GM12865 (cell line): ENCODE measurements at regions not wholly inside any gene's neighbourhood (a gene's known extent, or its start where the extent isn't known, plus 50 kb on each side); places are given as distances from the start of the nearest gene placed in this dataset.
A peak's percentile ranks its signal among the peaks of the same experiment; 100 is the strongest.

Experiments
- DNase-seq: peaks from one replicate; pipeline ENCODE4 v3.0.0; 2010; ENCODE audit warnings: low read depth
- H3K4me3 ChIP-seq: 2 replicates; pipeline ENCODE4 v1.5.1; 2011; ENCODE audit warnings: mild to moderate bottlenecking, low read depth, low read length, control low read depth
- TF ChIP-seq, protein P1 (sequence below): IDR thresholded peaks from 2 replicates; pipeline ENCODE4 v1.5.1; 2011; ENCODE audit warnings: low read length, control low read depth, low read depth, inconsistent platforms; ENCODE audit not compliant: insufficient read depth; ENCODE audit errors: missing control alignments

DNA sequence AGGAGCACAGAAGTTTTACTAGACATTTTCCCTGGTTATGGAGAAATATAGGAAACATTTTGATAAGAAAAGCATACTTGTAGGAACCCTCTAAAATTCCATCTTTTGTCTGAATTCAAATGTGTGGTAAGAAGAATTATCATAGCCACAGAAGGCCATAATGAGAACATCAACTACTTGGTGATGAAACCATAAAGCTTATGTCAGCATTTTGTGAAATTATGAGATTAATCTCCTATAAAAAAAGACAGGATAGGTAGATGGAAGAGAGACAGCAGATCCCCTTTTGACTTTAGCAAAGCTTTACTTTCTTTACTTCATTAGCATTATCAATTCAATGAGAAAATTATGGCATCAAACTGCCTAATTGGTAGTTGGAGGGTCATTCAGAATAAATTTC, 697.0 kb downstream of the IGSF11 start:
- no peak for DNase-seq
- TF ChIP-seq, protein P1, sequence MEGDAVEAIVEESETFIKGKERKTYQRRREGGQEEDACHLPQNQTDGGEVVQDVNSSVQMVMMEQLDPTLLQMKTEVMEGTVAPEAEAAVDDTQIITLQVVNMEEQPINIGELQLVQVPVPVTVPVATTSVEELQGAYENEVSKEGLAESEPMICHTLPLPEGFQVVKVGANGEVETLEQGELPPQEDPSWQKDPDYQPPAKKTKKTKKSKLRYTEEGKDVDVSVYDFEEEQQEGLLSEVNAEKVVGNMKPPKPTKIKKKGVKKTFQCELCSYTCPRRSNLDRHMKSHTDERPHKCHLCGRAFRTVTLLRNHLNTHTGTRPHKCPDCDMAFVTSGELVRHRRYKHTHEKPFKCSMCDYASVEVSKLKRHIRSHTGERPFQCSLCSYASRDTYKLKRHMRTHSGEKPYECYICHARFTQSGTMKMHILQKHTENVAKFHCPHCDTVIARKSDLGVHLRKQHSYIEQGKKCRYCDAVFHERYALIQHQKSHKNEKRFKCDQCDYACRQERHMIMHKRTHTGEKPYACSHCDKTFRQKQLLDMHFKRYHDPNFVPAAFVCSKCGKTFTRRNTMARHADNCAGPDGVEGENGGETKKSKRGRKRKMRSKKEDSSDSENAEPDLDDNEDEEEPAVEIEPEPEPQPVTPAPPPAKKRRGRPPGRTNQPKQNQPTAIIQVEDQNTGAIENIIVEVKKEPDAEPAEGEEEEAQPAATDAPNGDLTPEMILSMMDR = no peak
- no peak overlapping the region for H3K4me3 ChIP-seq

GRCh38 chr3:118347396-118348168, 687.1 kb downstream of the IGSF11 start:
- DNase-seq = no peak
- TF ChIP-seq, protein P1 = no peak
- no peak overlapping the region for H3K4me3 ChIP-seq

DNA sequence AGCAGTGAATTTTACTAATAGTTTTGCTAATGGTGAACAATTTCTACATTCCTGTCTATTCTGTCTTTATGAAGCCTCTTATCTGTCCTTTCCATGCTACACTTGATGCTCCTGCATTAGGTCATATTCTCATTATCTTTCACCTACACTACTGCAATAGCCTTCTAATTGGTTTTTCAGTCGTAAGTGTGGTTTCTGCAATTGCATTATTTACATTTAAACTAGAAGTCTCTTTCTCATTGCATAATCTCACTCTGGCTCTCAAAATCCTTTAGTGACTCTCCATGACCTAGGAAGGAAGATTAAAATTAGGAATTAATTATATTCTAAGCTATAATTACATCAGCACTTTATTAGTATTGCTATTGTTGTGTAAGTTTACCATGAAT, 686.5 kb downstream of the IGSF11 start:
- TF ChIP-seq, protein P1 = no peak
- no peak for DNase-seq
- H3K4me3 ChIP-seq = no peak overlapping the region

GRCh38 chr3:118354556-118354955, 680.1 kb downstream of the IGSF11 start:
- TF ChIP-seq, protein P1 = no peak
- H3K4me3 ChIP-seq = no peak overlapping the region
- no peak for DNase-seq

GRCh38 chr3:118369892-118370491, 664.7 kb downstream of the IGSF11 start:
- TF ChIP-seq, protein P1 = no peak
- no peak for DNase-seq
- no peak overlapping the region for H3K4me3 ChIP-seq

- TF ChIP-seq, protein P1 = no peak
- H3K4me3 ChIP-seq = no peak overlapping the region
- DNase-seq = peak; percentile 21
Observed at GRCh38 chr3:118380576-118380975, 654.1 kb downstream of the IGSF11 start.
